Cerebellar nuclear complex (tissue), 1 donor: ENCODE measurements at regions not wholly inside any gene's neighbourhood (a gene's known extent, or its start where the extent isn't known, plus 50 kb on each side); places are given as distances from the start of the nearest gene placed in this dataset.

ENCODE experiments used
- DNase-seq, 2 experiments: peaks; one replicate each; lab custom pipeline; 2025; lab: John Stamatoyannopoulos, UW

DNA sequence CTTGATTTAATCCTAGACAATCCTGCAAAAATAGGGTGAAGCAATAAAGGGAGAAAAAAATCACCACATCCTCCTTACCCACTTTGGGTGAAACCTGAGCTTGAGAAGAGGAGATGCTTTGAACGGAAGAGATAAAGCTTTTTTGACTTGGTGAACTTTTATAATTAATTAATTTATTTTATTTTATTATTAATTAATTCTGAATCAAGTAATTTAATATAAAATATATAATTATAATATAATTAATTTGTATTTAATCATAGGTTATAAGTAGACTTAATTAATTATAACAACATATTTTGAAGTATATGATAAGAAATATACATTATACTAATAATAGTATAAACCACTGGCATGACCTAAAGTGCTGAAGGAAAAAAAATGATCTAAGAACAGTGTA is 2164.8 kb downstream of the LRRC4C start:
- DNase-seq, result no peak

DNA sequence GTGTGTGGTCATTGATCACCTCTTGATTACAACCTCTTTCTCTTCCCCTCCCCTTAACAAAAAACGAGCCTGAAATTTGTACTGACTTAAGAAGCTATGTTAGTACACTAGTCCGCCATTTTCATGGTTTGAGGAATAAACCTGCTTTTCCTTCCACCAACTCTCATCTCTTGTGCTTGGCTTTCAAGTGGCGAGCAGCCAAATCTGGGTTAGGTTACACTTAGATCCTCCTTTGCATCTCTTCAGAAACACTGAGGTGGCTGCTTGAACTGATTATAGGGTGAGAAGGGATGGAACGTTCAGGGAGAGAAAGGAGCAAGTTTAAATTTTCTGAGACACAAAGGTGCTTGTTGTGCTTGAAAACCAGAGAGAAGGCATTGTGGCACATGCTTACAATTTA is 2171.4 kb downstream of the LRRC4C start:
- DNase-seq, result no peak

DNA sequence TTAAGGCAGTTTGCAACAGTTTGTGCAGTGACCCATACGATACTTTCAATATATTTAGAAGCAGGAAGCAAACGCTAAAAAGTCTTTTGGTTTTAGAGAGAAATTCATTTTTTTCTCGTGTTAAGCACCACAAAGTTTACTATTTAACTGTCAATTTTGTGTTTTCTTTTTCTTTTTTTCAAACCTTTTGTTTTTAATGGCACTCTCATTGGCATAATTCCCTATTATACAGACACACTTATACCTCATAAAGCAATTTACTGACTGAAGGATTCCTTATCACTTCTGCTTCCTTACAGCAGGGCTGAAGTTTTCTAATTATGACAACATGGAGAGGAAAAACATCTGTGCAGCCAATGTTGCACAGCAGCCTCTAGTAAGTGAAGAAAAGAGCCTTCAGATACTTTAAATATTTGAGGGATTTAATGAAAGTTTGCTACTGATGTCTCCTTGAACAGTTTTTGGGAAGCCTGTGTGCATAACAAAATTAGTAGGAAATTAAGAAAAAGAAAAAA is 2191.2 kb downstream of the LRRC4C start:
- DNase-seq, result no peak

DNA sequence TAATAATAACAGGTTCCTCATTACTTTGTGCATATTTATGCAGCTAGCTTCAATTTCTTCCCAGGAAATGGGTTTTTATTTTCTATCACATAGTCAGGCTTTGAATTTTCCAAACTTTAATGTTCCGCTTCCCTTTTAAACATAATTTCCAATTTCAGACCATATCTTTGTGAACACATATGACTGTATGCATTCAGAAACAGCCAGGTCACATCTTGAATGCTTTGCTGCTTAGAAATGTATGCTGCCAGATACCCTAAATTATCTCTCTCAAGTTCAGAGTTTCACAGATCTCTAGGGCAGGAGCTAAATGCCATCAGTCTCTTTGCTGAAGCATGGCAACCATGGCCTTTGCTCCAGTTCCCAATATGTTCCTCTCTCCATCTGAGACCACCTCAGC is 2203.8 kb downstream of the LRRC4C start:
- DNase-seq, result no peak

DNA sequence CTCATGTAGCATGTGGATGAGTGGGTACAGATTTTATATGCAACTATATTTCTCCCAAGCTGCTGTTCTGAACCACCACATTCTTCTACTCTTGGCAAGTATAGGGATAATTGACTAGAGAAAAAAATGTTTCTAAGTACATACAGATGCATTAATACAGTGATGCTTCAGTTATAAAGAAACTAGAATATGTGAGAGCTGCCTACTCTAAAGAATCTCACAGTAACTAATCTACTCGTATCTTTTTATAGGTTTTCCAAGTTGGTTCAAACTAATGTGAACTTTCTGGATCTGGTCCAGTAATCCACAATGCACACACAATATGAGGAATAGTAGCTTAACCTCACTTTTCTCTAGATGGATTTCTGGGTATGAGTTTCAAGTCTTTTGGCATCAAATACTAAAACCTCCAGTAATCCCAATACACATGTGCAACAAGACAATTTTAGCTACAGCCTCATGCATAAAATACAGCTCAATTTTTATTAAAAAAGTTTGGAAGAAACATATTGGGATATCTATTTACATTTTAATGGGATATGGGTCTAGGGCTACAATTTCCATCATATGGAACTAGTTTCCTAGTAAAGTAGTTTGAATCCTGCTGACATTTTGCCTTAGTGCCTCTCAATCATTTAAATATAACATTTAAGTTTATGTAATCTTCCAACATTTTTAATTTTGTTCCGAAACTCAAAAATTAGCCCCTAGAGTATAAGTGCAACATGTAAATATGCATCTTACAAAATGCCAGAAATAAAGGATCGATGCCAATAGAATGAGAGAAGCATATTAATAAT is 2209.7 kb downstream of the LRRC4C start:
- DNase-seq, result no peak

DNA sequence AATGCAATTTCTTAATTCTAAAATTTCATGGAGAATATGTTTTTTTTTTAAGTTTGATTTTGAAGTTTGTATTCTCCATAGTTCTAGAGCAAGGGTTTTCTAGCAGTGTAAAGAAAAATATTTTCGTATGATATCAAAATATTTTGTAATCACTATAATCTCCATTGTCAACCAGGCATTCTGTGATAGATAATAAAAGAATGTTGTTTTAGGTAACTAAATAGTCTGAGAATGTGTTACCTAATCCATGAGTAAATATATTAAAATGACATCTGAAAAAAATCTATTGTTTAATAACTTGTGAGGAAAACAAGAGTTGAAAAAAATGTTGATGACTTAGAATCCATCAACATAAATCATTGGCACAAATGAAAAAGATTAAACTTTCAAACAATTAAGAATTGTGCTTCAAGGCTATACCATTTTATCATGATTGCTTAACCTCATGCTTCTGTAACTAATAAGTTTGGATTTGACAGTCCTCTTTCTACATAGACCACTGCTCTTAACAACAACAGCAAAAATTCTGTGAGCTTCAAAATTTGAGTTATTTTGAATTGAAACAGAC is 2211.8 kb downstream of the LRRC4C start:
- no peak for DNase-seq

DNA sequence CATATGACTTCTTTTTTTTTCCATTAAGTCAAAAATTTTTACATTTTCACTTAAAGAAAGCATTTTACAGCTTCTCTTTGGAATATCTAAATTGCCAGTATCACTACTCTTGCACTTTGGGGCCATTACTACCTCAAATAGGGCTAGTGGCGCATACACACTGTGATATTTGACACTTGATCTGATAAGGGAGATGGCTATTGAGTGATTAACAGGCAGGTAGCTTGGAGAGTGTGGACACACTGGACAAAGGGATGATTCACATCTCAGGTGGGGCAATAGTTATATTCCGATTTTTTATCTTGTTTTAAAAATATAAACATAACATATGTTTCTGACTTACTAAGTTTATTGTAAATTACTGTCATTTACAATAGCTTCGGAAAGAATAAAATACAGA is 2219.9 kb downstream of the LRRC4C start:
- no peak for DNase-seq

DNA sequence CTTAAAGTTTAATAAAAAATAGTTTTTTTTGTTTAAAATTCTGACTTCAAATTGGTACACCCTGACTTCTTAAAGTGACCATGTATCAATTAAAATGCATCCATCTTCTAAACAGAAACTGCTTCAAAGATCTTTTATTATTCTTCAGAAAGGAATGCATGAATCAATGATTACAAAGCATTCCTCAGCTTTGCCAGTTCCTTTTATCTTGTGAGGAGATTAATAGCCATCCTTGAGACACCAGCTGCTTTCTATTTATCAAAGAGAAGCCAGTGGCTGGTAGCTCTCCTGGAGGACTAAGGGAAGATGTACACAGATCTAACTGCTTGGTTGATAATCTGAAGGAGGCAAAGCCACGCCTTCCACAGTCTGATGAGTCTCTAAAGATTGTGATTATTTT is 2222.5 kb downstream of the LRRC4C start:
- no peak for DNase-seq

DNA sequence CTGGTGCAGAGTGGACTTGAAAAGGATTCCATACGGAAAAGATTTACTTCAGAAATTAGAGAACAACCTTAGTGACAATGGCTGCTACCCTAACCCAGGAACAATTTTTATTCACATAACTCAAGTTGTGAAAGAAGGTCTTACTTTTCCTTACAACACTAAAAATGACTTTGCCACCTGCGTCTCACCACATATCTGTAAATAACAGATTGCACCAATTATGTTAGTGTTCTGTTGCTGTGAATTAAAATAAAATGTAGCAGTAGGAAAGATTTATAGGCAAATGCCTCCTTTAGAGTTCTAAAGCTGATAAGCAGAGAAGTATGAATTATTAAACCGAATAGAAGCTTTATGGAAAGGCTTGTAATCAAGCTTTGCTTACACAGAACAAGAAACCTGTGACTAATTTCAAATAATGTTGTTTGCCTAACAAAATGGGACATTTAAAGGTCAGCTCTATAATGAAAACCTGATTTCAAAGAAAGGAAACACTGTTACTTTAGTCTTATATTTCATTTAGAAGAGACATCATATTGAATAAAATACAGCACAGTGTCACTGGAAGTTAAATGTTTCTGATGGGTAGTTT is 2237.8 kb downstream of the LRRC4C start:
- DNase-seq, result no peak

DNA sequence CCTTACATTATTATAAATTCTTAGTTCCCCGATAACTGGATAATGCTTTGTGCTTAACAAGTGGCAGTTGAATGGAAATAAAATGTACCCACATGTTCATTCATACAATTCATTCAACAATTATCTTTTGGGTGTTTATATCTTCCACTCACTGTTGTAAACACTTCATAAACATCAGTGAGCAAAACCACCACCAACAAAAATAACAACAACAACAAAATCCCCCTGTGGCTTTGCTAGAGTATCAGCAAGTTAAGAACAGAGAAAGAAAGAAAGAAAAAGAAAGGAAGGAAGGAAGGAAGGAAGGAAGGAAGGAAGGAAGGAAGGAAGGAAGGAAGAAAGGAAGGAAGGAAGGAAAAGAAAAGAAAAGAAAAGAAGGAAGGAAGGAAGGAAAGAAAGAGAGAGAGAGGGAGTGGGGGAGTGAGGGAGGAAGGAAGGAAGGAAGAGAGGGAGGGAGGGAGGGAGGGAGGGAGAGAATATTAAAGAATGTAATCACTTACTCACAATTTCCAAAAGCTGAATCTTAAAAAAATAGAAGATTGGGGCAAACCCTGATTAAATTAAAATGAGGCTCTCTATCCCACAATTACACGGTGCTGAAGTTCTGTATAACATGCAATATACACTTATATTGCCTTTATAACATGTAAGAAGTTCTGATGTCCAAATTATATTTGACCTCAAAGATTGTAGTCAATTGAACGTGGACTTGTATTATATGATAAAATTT is 2238.8 kb downstream of the LRRC4C start:
- DNase-seq, result no peak

DNA sequence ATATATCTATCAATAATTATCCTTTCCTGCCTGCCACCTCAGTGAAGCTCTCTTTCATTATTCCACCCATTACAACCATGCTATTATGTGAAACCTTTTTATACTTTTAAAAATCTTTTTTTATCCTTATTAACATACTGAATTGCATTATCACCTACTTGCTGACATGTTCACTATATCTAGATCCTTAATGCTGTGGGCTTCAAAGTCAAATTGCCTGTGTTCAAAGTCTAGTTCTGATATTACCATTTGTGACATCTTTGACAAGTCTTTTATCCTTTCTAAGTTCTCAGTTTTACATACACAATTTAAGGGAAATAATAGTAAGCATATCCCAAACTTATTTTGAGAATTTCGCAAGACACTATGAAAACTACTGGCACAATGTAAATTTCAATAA is 2239.4 kb downstream of the LRRC4C start:
- no peak for DNase-seq

DNA sequence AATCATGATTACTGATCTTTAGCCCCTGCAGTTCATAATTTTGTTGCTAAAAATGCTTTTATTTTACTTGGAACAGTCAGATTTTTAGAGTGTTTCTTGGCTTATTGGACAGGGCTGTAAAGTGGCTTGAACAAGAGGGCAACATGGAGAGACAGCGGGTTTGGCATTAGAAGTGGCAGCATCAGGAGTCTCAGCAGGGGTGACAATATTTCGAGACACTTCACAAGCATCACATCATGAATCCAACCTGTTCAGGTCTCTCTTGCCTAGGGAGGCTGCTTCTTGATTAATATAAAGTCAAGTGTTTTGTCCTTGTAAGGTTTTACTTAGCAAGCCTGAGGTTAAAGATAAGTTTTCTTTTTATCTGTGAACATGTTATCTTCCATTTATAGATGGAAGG is 2249.5 kb downstream of the LRRC4C start:
- DNase-seq, result peak in 1 of 2 experiments; percentile 81

DNA sequence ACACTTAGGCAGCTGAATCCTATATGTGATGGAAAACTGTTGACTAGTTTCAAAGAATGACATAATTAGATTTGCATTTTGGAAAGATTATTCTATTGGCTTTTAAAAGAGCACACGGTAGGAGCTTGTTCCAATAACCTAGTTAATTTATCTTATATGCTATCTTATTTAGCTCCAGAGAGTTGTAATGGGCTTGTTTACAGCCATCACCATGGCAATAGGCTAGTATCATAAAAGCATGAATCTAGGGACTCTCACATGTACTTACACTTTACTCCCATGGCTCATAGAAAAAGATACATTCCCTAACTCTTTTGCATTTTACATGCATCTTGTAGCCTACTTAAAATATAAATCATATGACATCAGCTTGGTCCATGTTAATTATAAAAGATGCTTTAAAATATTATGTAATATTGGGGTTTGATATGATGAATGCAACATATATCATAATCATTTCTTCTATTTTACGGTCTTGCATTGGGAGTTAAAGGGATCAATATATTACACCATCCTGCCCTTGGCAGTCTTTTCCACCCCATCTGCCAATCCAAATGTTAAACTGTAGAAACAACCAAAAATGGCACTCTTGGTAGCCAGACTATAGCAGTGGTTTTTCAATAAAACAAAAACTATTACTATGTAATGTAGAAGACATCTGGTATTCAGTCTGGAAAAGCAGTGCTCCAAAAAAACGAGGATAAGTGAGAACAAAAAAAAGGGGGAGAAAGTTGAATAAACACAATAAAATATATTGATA is 2254.0 kb downstream of the LRRC4C start:
- no peak for DNase-seq

DNA sequence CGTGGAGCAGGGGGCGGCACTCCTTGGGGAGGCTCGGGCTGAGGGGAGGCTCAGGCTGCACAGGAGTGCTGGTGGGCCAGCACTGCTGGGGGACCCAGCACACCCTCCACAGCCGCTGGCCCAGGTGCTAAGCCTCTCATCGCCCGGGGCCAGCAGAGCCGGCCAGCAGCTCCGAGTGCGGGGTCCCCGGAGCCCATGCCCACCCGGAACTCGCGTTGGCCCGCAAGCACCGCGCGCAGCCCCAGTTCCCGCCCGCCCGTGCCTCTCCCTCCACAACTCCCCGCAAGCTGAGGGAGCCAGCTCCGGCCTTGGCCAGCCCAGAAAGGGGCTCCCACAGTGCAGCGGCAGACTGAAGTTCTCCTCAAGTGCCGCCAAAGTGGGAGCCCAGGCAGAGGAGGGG is 2266.8 kb downstream of the LRRC4C start:
- DNase-seq, result no peak

DNA sequence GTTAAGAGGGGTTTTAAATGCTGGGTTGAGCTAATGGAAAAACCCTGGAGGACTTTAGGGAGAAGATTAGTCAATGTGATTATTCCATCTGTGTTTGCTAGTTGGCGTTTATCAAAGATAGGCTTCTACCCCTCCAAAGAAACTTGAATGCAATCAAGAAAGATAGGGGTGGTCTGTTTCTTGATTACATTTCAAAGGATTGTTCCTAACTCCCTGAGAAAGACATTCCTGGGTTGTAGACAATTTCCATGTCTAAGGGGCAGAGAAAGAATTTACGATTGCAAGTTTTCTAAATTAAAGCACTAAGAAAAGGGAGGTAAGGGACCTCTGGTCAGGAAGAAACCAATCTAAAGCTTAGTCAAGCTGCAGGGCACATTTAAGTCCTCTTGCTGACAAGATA is 2268.7 kb downstream of the LRRC4C start:
- no peak for DNase-seq

DNA sequence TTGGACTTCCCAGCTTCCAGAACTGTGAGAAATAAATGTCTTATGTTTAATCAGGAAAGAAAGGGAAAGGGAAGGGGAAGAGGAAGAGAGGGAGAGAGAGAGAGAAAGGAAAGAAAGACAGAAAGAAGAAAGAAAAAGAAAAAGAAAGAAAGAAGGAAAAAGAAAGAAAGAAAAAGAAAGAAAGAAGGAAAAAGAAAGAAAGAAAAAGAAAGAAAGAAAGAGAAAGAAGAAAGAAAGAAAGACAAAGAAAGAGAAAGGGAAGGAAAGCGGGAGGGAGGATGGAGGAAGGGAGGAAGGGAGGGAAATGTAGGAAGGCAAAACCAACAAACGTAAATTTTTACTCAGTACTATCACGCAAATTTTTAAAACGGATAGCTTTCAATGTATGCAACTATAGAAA is 2281.8 kb downstream of the LRRC4C start:
- DNase-seq, result no peak

DNA sequence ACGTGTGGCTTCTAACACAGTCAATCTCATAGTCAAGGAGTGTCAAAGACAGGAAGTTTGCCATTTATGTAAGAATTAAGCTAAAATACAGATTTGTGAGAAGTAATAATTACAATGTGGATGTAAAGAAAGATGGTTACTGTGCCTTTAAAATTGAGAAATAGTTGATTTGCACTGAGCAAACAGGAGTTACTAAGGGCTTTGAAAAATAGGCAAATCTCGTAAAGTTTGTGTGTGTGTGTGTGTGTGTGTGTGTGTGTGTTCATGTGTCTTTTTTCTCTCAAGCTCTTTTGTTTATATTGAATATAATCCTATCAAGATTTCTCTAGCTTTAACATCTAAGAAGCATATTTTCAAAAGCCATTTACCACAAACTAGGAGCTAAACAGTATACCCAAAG is 2284.5 kb downstream of the LRRC4C start:
- DNase-seq, result no peak

DNA sequence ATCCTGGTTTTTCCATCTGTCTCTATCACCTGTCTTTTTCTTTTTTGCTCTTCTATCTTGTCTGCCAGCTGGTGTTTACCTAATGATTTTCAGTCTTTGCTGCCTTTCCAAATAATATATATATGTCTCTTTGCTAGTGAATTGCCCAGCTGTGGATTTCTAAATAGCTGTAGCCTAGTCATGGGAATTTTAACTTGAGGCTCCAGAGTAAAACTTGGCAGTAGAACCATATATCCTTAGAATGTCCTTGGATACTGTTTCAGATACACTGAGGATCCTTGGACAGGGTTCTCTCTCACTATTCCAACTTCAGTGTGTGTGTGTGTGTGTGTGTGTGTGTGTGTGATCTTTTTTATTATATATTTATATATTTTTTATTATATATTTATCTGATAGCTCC is 2285.3 kb downstream of the LRRC4C start:
- DNase-seq, result no peak

DNA sequence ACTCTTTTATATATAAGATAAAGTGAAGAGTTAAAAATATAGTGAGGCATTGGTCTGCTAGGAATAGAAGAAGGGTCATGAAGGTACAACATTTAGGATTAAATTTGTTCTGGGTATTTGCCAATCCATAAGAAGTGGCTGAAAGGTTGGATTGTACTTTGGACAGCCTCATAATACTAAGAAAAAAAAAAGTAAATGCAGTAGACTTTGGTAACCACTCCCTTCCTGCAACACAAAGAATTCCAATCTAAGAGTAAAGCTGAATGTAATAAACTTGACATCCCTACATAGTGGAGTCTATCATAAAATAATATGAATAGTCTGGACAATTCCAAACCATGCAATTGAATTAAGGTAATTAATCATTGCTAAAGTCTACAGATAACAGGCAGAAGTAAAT is 2294.4 kb downstream of the LRRC4C start:
- DNase-seq, result no peak

DNA sequence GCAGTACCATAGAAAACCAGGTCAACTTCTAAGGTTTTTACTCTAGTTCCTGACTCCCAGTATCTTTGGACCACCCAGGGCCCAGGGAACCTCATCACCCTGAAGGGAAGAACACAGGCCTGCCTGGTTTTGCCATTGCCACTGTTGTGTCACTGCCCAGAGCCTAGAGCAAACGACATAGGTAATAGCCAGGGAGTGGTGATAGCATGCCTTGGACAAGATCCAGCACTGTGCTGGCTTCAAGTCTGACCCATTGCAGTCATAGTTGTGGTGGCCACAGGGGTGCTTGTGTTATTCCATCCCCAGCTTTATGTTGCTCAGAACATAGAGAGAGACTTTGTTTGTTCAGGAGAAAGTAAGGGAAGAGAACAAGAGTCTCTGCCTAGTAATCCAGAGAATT is 2310.2 kb downstream of the LRRC4C start:
- DNase-seq, result no peak

DNA sequence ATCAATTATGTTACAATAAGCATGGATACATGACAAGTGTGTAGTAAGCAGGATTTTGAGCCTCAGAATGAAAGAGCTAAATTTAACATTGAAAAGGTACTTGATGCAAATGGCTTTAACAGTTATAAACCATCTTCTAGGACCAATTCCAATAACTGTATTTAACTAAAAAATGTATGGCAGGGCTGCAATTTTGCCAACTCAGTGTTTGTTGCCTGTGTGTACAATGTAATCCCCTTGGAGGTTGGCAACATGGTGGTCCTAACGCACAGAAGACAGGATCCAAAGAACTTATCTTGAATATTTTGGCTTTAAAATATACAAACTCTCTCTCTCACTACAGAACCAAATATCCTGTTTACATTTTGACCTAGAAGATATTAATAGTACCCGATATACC is 2314.1 kb downstream of the LRRC4C start:
- DNase-seq, result no peak
